ENCODE measurements at regions not wholly inside any gene's neighbourhood (a gene's known extent, or its start where the extent isn't known, plus 50 kb on each side); places are given as distances from the start of the nearest gene placed in this dataset.

GRCh38 chr6:76631622-76632021, 559.2 kb upstream of the IMPG1 start:
- no peak for DNase-seq
- Mint-ChIP-seq H3K4me1 (ENCODE audit: low read depth, unreplicated experiment) (peaks cover 19% of the 10 kb centered on the region), H3K36me3 (ENCODE audit: unreplicated experiment) (peaks cover 12% of the 10 kb centered on the region), H3K9me3 (ENCODE audit: unreplicated experiment) (no peaks in the 10 kb centered on the region), H3K27me3 (ENCODE audit: unreplicated experiment) (peaks cover 1% of the 10 kb centered on the region), H3K4me3 (ENCODE audit: unreplicated experiment) (no peak overlapping the region), H3K27ac (ENCODE audit: unreplicated experiment) (no peak overlapping the region)
- TF ChIP-seq, protein P1, sequence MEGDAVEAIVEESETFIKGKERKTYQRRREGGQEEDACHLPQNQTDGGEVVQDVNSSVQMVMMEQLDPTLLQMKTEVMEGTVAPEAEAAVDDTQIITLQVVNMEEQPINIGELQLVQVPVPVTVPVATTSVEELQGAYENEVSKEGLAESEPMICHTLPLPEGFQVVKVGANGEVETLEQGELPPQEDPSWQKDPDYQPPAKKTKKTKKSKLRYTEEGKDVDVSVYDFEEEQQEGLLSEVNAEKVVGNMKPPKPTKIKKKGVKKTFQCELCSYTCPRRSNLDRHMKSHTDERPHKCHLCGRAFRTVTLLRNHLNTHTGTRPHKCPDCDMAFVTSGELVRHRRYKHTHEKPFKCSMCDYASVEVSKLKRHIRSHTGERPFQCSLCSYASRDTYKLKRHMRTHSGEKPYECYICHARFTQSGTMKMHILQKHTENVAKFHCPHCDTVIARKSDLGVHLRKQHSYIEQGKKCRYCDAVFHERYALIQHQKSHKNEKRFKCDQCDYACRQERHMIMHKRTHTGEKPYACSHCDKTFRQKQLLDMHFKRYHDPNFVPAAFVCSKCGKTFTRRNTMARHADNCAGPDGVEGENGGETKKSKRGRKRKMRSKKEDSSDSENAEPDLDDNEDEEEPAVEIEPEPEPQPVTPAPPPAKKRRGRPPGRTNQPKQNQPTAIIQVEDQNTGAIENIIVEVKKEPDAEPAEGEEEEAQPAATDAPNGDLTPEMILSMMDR (IDR thresholded peaks at IDR 0.05; ENCODE audit: partially characterized antibody, unreplicated experiment): no peak

GRCh38 chr6:76615395-76615794, 542.9 kb upstream of the IMPG1 start:
- DNase-seq: no peak
- H3K27ac Mint-ChIP-seq (ENCODE audit: unreplicated experiment): no peak overlapping the region
- no peaks in the 10 kb centered on the region for H3K9me3 Mint-ChIP-seq (ENCODE audit: unreplicated experiment)
- TF ChIP-seq, protein P1 (IDR thresholded peaks at IDR 0.05; ENCODE audit: partially characterized antibody, unreplicated experiment): no peak
- H3K4me1 Mint-ChIP-seq (ENCODE audit: low read depth, unreplicated experiment): peaks cover 10% of the 10 kb centered on the region
- H3K27me3 Mint-ChIP-seq (ENCODE audit: unreplicated experiment): peaks cover 2% of the 10 kb centered on the region
- no peaks in the 10 kb centered on the region for H3K36me3 Mint-ChIP-seq (ENCODE audit: unreplicated experiment)
- no peak overlapping the region for H3K4me3 Mint-ChIP-seq (ENCODE audit: unreplicated experiment)

GRCh38 chr6:76612954-76613353, 540.5 kb upstream of the IMPG1 start:
- Mint-ChIP-seq H3K9me3 (ENCODE audit: unreplicated experiment) (peaks cover 1% of the 10 kb centered on the region), H3K36me3 (ENCODE audit: unreplicated experiment) (no peaks in the 10 kb centered on the region), H3K27ac (ENCODE audit: unreplicated experiment) (peak overlapping the region; percentile 48), H3K4me1 (ENCODE audit: low read depth, unreplicated experiment) (peaks cover 6% of the 10 kb centered on the region), H3K27me3 (ENCODE audit: unreplicated experiment) (no peaks in the 10 kb centered on the region), H3K4me3 (ENCODE audit: unreplicated experiment) (peak overlapping the region; percentile 4)
- TF ChIP-seq, protein P1 (IDR thresholded peaks at IDR 0.05; ENCODE audit: partially characterized antibody, unreplicated experiment): no peak
- no peak for DNase-seq

DNA sequence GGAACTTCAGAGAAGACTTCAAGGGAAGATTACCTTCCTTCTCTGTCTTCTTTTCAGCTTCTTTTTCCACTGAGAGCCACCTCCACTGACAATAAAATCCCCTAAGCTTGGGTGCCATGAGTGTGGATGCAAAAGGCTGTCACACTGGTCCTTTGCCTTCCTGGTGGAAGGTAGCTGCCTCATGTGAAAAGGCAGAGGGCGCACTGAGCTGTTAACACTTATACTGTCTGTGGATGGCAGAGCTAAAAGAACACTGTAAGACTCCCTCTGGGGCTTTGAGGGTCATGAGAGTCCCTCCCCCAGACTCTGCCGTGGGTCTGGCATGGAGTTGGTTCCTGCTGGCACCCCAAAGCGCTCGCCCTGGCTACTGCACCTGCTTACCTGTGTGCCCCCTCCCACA, 536.7 kb upstream of the IMPG1 start:
- H3K9me3 Mint-ChIP-seq (ENCODE audit: unreplicated experiment): peaks cover 1% of the 10 kb centered on the region
- no peaks in the 10 kb centered on the region for H3K36me3 Mint-ChIP-seq (ENCODE audit: unreplicated experiment)
- peaks cover 6% of the 10 kb centered on the region for H3K4me1 Mint-ChIP-seq (ENCODE audit: low read depth, unreplicated experiment)
- DNase-seq: no peak
- H3K4me3 Mint-ChIP-seq (ENCODE audit: unreplicated experiment): no peak overlapping the region
- H3K27ac Mint-ChIP-seq (ENCODE audit: unreplicated experiment): no peak overlapping the region
- TF ChIP-seq, protein P1 (IDR thresholded peaks at IDR 0.05; ENCODE audit: partially characterized antibody, unreplicated experiment): no peak
- H3K27me3 Mint-ChIP-seq (ENCODE audit: unreplicated experiment): no peaks in the 10 kb centered on the region

- TF ChIP-seq, protein P1 (IDR thresholded peaks at IDR 0.05; ENCODE audit: partially characterized antibody, unreplicated experiment): no peak
- DNase-seq: no peak
- H3K27me3 Mint-ChIP-seq (ENCODE audit: unreplicated experiment): no peaks in the 10 kb centered on the region
- peaks cover 4% of the 10 kb centered on the region for H3K4me1 Mint-ChIP-seq (ENCODE audit: low read depth, unreplicated experiment)
- H3K27ac Mint-ChIP-seq (ENCODE audit: unreplicated experiment): no peak overlapping the region
- H3K36me3 Mint-ChIP-seq (ENCODE audit: unreplicated experiment): peaks cover 26% of the 10 kb centered on the region
- H3K9me3 Mint-ChIP-seq (ENCODE audit: unreplicated experiment): no peaks in the 10 kb centered on the region
- no peak overlapping the region for H3K4me3 Mint-ChIP-seq (ENCODE audit: unreplicated experiment)
These were observed 521.6 kb upstream of the IMPG1 start for GRCh38 chr6:76594109-76594508.
